ENCODE measurements at regions not wholly inside any gene's neighbourhood (a gene's known extent, or its start where the extent isn't known, plus 50 kb on each side); places are given as distances from the start of the nearest gene placed in this dataset.

- no peak for DNase-seq (ENCODE audit: low read depth in 2 of 2)
These were observed 114.9 kb downstream of the C9orf50 start for GRCh38 chr9:129506041-129506440.

- DNase-seq (ENCODE audit: low read depth in 2 of 2) = no peak
These were observed 115.5 kb downstream of the C9orf50 start for GRCh38 chr9:129505270-129505902.

- DNase-seq (ENCODE audit: low read depth in 2 of 2) = no peak
These were observed 116.5 kb downstream of the C9orf50 start for GRCh38 chr9:129504404-129504803.

GRCh38 chr9:129501771-129502319, 119.1 kb downstream of the C9orf50 start:
- DNase-seq (ENCODE audit: low read depth in 2 of 2) = no peak

- DNase-seq (ENCODE audit: low read depth in 2 of 2) = no peak
These were observed 119.8 kb downstream of the C9orf50 start for GRCh38 chr9:129500863-129501770.

GRCh38 chr9:129500161-129500862, 120.6 kb downstream of the C9orf50 start:
- DNase-seq (ENCODE audit: low read depth in 2 of 2) = no peak

- no peak for DNase-seq (ENCODE audit: low read depth in 2 of 2)
These were observed 122.2 kb downstream of the C9orf50 start for GRCh38 chr9:129498451-129499384.

GRCh38 chr9:129497813-129498450, 123.0 kb downstream of the C9orf50 start:
- no peak for DNase-seq (ENCODE audit: low read depth in 2 of 2)

- DNase-seq (ENCODE audit: low read depth in 2 of 2) = no peak
These were observed 123.7 kb downstream of the C9orf50 start for GRCh38 chr9:129497005-129497812.

GRCh38 chr9:129496473-129497004, 124.4 kb downstream of the C9orf50 start:
- DNase-seq (ENCODE audit: low read depth in 2 of 2) = peak; percentile 92 to 95

- DNase-seq (ENCODE audit: low read depth in 2 of 2) = peak; percentile 87 to 95
These were observed 125.1 kb downstream of the C9orf50 start for GRCh38 chr9:129495620-129496472.

- DNase-seq (ENCODE audit: low read depth in 2 of 2) = no peak
These were observed 126.7 kb downstream of the C9orf50 start for GRCh38 chr9:129494113-129494789.

- no peak for DNase-seq (ENCODE audit: low read depth in 2 of 2)
These were observed 127.2 kb downstream of the C9orf50 start for GRCh38 chr9:129493706-129494047.

GRCh38 chr9:129493002-129493705, 127.7 kb downstream of the C9orf50 start:
- DNase-seq (ENCODE audit: low read depth in 2 of 2) = no peak

- peak; percentile 56 to 80 for DNase-seq (ENCODE audit: low read depth in 2 of 2)
These were observed 129.4 kb downstream of the C9orf50 start for GRCh38 chr9:129491487-129491855.

GRCh38 chr9:129490583-129491486, 130.1 kb downstream of the C9orf50 start:
- DNase-seq (ENCODE audit: low read depth in 2 of 2) = no peak

Measured in lung microvascular endothelial cell (primary cell).